ENCODE measurements at regions not wholly inside any gene's neighbourhood (a gene's known extent, or its start where the extent isn't known, plus 50 kb on each side); places are given as distances from the start of the nearest gene placed in this dataset.

DNA sequence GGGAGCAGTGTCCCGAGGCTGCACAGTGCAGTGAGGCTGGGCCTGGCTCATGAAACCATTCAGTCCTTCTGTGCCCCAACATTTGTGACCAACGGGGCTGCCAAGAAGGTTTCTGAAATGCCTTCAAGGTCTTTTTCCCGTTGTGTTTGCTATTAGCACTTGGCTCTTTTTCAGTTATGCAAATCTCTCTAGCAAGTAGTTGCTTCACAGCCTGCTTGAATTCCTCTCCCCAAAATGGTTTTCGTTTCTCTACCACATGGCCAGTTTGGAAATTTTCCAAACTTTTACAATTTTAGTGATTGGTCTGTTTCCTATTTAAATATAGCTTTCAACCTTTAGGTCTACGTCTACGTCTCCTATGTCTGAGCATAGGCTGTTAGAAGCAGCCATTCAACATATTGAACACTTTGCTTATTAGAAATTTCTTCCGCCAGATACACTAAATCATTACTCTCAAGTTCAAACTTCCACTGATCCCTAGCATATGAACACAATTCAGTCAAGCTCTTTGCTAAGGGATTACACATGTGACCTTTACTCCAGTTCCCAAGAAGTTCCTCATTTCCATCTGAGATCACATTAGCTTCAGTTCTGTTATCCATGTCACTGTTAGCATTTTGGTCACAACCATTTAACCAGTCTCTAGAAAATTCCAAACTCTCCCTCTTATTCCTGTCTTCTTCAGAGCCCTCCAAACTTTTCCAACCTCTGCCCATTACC is 901.8 kb downstream of the GLUD2 start:
- H3K4me3 ChIP-seq (replicated peaks; ENCODE audit: low read depth, low read length) = no peak overlapping the region
- TF ChIP-seq, protein P1, sequence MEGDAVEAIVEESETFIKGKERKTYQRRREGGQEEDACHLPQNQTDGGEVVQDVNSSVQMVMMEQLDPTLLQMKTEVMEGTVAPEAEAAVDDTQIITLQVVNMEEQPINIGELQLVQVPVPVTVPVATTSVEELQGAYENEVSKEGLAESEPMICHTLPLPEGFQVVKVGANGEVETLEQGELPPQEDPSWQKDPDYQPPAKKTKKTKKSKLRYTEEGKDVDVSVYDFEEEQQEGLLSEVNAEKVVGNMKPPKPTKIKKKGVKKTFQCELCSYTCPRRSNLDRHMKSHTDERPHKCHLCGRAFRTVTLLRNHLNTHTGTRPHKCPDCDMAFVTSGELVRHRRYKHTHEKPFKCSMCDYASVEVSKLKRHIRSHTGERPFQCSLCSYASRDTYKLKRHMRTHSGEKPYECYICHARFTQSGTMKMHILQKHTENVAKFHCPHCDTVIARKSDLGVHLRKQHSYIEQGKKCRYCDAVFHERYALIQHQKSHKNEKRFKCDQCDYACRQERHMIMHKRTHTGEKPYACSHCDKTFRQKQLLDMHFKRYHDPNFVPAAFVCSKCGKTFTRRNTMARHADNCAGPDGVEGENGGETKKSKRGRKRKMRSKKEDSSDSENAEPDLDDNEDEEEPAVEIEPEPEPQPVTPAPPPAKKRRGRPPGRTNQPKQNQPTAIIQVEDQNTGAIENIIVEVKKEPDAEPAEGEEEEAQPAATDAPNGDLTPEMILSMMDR (IDR thresholded peaks at IDR 0.05; ENCODE audit: low read length, missing control alignments) = no peak
- no peak for DNase-seq (ENCODE audit: low read depth)

DNA sequence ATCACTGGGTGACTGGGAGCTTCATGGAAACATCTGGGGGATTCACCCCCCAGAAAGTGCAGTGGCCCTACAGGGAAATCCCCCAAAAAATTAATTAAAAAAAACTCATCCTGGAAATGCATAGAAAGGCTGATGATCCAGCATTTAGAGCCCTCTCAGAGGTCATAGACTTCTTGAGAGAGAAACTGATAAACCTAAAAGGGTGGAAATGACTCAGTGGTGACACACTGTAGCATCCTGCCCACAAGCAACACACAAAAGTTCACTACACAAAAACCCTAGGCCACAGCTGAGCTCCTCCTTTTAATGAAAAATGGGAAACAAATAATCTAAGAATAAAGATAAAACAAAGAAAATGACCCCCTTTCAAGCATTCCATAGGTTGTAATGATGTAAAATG is 911.5 kb downstream of the GLUD2 start:
- TF ChIP-seq, protein P1 (IDR thresholded peaks at IDR 0.05; ENCODE audit: low read length, missing control alignments) = no peak

DNA sequence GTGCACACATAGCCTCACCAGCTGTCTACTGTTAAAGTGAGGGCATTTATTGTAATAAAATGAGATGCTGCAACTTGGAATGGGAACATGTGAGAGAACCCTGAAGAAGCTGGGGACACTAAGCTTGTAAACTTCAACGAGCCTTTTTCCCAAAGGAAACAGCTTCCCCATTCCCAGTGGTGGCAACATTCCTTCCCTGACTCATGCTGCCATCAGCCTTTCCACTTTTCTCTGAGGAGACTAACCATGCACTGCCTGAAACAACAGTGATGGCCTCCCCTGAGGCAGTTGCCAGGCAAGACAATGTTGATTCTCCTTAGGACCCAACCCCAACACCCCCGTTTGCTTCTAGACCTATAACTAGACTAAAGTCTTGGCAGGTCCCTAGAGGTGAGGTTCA is 928.3 kb downstream of the GLUD2 start:
- TF ChIP-seq, protein P1 (IDR thresholded peaks at IDR 0.05; ENCODE audit: low read length, missing control alignments) = no peak
- no peak overlapping the region for H3K4me3 ChIP-seq (replicated peaks; ENCODE audit: low read depth, low read length)
- no peak for DNase-seq (ENCODE audit: low read depth)

More for the DNA sequence above, 911.5 kb downstream of the GLUD2 start:
- peak; percentile 14 for DNase-seq (ENCODE audit: low read depth)
- no peak overlapping the region for H3K4me3 ChIP-seq (replicated peaks; ENCODE audit: low read depth, low read length)

DNA sequence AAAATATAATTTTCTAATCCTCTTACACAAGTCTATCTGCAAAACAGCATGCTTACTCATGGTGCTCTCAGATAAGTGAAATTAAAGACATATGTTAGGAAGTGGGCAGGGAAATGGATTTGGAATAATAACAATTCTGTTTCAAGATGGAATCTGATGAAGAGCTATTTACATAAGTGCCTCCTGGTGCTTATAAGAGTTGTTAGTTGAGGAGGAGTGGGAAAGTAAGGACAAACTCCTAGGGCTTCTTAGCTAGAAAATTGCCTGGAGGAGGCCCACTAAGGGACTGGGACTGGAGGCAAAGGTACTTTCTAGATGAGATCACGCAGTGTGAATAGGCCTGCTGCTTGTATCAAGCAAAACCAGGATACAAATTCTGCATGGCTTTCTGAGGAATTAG is 939.8 kb downstream of the GLUD2 start:
- H3K4me3 ChIP-seq (replicated peaks; ENCODE audit: low read depth, low read length) = no peak overlapping the region
- TF ChIP-seq, protein P1 (IDR thresholded peaks at IDR 0.05; ENCODE audit: low read length, missing control alignments) = no peak
- peak; percentile 49 for DNase-seq (ENCODE audit: low read depth)

DNA sequence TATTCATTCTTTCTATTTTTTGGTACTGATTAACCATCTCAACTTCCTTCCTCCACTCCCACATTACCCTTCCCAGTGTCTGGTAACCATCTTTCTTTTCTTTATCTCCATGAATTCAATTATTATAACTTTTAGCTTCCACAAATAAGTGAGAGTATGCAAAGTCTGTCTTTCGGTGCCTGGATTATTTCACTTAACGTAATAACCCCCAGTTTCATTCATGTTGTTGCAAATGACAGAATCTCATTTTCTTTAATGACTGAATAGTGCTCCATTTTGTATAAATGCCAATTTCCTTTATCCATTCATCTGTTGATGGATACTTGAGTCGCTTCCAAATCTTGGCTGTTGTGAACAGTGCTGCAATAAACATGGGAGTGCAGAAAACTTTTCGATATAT is 940.4 kb downstream of the GLUD2 start:
- TF ChIP-seq, protein P1 (IDR thresholded peaks at IDR 0.05; ENCODE audit: low read length, missing control alignments) = no peak
- no peak overlapping the region for H3K4me3 ChIP-seq (replicated peaks; ENCODE audit: low read depth, low read length)
- no peak for DNase-seq (ENCODE audit: low read depth)

DNA sequence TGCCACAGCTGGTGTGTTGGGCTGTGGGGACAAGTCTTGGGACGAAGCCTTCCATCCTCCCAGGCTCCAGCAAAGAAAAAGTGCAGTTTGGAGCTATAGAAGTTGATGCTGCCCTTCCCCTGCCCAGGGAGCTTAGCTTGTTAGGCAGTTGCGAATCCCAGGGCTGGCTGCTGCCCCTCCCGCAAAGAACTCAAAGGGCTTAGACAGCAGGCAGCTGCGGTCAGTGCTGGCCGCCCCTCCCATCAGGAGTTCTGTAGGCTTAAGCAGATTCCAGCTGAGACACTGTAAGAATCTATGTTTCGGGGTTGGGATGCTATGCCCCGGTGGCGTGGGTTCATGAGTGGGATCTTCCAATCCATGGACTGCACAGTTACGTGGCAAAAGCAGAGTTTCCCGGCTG is 956.7 kb downstream of the GLUD2 start:
- DNase-seq (ENCODE audit: low read depth) = no peak

More for the DNA sequence above, 956.7 kb downstream of the GLUD2 start:
- no peak overlapping the region for H3K4me3 ChIP-seq (replicated peaks; ENCODE audit: low read depth, low read length)
- TF ChIP-seq, protein P1 (IDR thresholded peaks at IDR 0.05; ENCODE audit: low read length, missing control alignments) = no peak

Data from fibroblast of pulmonary artery (primary cell).